ENCODE measurements at regions not wholly inside any gene's neighbourhood (a gene's known extent, or its start where the extent isn't known, plus 50 kb on each side); places are given as distances from the start of the nearest gene placed in this dataset.

DNA sequence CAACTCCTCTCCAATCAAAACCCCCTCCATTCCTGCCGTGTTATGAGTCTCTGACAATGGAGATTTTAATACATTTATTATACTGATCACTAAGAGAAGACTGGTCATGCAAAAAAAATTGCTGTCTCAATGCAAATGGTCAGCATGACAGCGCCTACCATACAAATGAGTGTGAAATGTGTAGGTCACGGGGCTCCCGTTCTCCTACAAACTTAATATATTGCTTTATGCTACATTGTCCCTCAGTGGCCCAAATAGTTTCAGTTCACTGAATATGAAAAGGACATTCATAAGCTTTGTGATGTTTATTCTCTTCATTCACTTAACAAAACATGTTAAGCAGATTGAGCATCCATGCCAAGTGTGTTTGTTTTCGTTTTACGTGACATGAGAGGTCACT, 116.1 kb downstream of the SPANXN3 start:
- TF ChIP-seq ZBTB1 (tag by site-specific recombination; IDR thresholded peaks at IDR 0.05) = no peak
- TF ChIP-seq, protein P1, sequence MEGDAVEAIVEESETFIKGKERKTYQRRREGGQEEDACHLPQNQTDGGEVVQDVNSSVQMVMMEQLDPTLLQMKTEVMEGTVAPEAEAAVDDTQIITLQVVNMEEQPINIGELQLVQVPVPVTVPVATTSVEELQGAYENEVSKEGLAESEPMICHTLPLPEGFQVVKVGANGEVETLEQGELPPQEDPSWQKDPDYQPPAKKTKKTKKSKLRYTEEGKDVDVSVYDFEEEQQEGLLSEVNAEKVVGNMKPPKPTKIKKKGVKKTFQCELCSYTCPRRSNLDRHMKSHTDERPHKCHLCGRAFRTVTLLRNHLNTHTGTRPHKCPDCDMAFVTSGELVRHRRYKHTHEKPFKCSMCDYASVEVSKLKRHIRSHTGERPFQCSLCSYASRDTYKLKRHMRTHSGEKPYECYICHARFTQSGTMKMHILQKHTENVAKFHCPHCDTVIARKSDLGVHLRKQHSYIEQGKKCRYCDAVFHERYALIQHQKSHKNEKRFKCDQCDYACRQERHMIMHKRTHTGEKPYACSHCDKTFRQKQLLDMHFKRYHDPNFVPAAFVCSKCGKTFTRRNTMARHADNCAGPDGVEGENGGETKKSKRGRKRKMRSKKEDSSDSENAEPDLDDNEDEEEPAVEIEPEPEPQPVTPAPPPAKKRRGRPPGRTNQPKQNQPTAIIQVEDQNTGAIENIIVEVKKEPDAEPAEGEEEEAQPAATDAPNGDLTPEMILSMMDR (tag by site-specific recombination; IDR thresholded peaks at IDR 0.05) = no peak
- no peak for TF ChIP-seq KLF1 (tag by site-specific recombination; IDR thresholded peaks at IDR 0.05)
- no peak for TF ChIP-seq ZNF830 (tag by site-specific recombination; IDR thresholded peaks at IDR 0.05; ENCODE audit: low read depth)
- no peak for TF ChIP-seq SETDB1 (IDR thresholded peaks at IDR 0.05; ENCODE audit: insufficient read length, low read length)
- no peak for TF ChIP-seq HOXA7 (CRISPR knock-in tag; IDR thresholded peaks at IDR 0.05; ENCODE audit: borderline replicate concordance)
- no peak for TF ChIP-seq ZNF530 (tag by site-specific recombination; IDR thresholded peaks at IDR 0.05; ENCODE audit: low read depth)
- TF ChIP-seq GLI4 (tag by site-specific recombination; IDR thresholded peaks at IDR 0.05) = no peak
- TF ChIP-seq ZNF785 (tag by site-specific recombination; IDR thresholded peaks at IDR 0.05) = no peak
- TF ChIP-seq YY1 (tag by site-specific recombination; IDR thresholded peaks at IDR 0.05) = no peak
- TF ChIP-seq, protein P2, sequence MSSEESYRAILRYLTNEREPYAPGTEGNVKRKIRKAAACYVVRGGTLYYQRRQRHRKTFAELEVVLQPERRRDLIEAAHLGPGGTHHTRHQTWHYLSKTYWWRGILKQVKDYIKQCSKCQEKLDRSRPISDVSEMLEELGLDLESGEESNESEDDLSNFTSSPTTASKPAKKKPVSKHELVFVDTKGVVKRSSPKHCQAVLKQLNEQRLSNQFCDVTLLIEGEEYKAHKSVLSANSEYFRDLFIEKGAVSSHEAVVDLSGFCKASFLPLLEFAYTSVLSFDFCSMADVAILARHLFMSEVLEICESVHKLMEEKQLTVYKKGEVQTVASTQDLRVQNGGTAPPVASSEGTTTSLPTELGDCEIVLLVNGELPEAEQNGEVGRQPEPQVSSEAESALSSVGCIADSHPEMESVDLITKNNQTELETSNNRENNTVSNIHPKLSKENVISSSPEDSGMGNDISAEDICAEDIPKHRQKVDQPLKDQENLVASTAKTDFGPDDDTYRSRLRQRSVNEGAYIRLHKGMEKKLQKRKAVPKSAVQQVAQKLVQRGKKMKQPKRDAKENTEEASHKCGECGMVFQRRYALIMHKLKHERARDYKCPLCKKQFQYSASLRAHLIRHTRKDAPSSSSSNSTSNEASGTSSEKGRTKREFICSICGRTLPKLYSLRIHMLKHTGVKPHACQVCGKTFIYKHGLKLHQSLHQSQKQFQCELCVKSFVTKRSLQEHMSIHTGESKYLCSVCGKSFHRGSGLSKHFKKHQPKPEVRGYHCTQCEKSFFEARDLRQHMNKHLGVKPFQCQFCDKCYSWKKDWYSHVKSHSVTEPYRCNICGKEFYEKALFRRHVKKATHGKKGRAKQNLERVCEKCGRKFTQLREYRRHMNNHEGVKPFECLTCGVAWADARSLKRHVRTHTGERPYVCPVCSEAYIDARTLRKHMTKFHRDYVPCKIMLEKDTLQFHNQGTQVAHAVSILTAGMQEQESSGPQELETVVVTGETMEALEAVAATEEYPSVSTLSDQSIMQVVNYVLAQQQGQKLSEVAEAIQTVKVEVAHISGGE (tag by site-specific recombination; conservative IDR thresholded peaks at IDR 0.05; ENCODE audit: low read depth) = no peak
- TF ChIP-seq, protein P3, sequence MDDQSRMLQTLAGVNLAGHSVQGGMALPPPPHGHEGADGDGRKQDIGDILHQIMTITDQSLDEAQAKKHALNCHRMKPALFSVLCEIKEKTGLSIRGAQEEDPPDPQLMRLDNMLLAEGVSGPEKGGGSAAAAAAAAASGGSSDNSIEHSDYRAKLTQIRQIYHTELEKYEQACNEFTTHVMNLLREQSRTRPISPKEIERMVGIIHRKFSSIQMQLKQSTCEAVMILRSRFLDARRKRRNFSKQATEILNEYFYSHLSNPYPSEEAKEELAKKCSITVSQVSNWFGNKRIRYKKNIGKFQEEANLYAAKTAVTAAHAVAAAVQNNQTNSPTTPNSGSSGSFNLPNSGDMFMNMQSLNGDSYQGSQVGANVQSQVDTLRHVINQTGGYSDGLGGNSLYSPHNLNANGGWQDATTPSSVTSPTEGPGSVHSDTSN (CRISPR knock-in tag; IDR thresholded peaks at IDR 0.05) = no peak
